PFSK-1 (cell line): ENCODE measurements at regions not wholly inside any gene's neighbourhood (a gene's known extent, or its start where the extent isn't known, plus 50 kb on each side); places are given as distances from the start of the nearest gene placed in this dataset.

Experiments
- FOXP2 ChIP-seq: optimal IDR thresholded peaks from 2 replicates; pipeline ENCODE3; 2011; ENCODE audit warnings: borderline replicate concordance, control low read depth, inconsistent platforms; ENCODE audit not compliant: insufficient read depth; ENCODE audit errors: extremely low read length, extremely low read depth
- POLR2AphosphoS5 ChIP-seq: IDR thresholded peaks from 2 replicates; pipeline ENCODE4 v1.6.1; 2012; ENCODE audit warnings: low read depth, mild to moderate bottlenecking, control low read depth, low read length, moderate library complexity
- SIN3A ChIP-seq: IDR thresholded peaks from 2 replicates; pipeline ENCODE4 v1.6.1; 2012; ENCODE audit warnings: mild to moderate bottlenecking, low read length, moderate library complexity, borderline replicate concordance; ENCODE audit not compliant: insufficient read depth
- TAF1 ChIP-seq: IDR thresholded peaks from 2 replicates; pipeline ENCODE4 v1.6.1; 2012; ENCODE audit warnings: low read length, control low read depth, borderline replicate concordance; ENCODE audit not compliant: insufficient read depth
- TF ChIP-seq, protein P1 (sequence below), 2 experiments: IDR thresholded peaks; 2 replicates each; pipeline versions ENCODE4 v1.6.1 to v1.8.0; 2011 to 2012; ENCODE audit warnings: low read depth in 2 of 2, low read length in 2 of 2, control low read depth in 1 of 2, inconsistent platforms in 1 of 2, mild to moderate bottlenecking in 1 of 2, moderate library complexity in 1 of 2; ENCODE audit not compliant: insufficient read depth in 1 of 2

DNA sequence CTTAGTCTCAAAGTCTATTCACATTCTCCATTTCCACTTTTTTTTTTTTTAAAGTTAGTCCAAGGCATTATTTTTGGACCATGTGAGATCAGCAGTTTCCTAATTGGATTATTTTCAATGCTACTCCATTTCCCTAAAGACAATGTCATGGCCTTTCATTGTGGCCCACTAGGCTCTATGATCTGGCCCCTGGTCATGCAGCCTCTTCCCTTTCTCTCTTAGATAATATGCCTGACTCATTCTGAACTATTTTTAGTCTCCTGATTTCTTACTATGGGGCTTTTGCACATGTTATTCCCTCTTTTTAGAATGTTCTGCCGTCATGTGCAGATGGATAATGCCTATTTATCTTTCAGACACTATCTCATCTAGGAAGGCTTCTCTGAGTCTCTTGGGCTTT, 157.3 kb downstream of the TMA16 start:
- no peak for TF ChIP-seq TAF1
- TF ChIP-seq, protein P1, sequence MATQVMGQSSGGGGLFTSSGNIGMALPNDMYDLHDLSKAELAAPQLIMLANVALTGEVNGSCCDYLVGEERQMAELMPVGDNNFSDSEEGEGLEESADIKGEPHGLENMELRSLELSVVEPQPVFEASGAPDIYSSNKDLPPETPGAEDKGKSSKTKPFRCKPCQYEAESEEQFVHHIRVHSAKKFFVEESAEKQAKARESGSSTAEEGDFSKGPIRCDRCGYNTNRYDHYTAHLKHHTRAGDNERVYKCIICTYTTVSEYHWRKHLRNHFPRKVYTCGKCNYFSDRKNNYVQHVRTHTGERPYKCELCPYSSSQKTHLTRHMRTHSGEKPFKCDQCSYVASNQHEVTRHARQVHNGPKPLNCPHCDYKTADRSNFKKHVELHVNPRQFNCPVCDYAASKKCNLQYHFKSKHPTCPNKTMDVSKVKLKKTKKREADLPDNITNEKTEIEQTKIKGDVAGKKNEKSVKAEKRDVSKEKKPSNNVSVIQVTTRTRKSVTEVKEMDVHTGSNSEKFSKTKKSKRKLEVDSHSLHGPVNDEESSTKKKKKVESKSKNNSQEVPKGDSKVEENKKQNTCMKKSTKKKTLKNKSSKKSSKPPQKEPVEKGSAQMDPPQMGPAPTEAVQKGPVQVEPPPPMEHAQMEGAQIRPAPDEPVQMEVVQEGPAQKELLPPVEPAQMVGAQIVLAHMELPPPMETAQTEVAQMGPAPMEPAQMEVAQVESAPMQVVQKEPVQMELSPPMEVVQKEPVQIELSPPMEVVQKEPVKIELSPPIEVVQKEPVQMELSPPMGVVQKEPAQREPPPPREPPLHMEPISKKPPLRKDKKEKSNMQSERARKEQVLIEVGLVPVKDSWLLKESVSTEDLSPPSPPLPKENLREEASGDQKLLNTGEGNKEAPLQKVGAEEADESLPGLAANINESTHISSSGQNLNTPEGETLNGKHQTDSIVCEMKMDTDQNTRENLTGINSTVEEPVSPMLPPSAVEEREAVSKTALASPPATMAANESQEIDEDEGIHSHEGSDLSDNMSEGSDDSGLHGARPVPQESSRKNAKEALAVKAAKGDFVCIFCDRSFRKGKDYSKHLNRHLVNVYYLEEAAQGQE (IDR thresholded peaks at IDR 0.05; ENCODE audit: insufficient read depth in 1 of 2, low read depth in 2 of 2, low read length in 2 of 2) = no peak
- no peak for TF ChIP-seq POLR2AphosphoS5
- TF ChIP-seq SIN3A = no peak
- no peak for TF ChIP-seq FOXP2
